ENCODE measurements at regions not wholly inside any gene's neighbourhood (a gene's known extent, or its start where the extent isn't known, plus 50 kb on each side); places are given as distances from the start of the nearest gene placed in this dataset.

GRCh38 chr4:180423712-180424057 lies 1819.5 kb upstream of the TENM3 start:
- H3K36me3 ChIP-seq: no peaks in the 10 kb centered on the region
- intact Hi-C loops (cut with DNase I): no loop called here
- WGBS: 87% methylated on average over 4 of the region's 4 CpGs
- H3K4me1 ChIP-seq: no peaks in the 10 kb centered on the region
- no peaks in the 10 kb centered on the region for H3K9me3 ChIP-seq
- no peak for DNase-seq (ENCODE audit: extremely low spot score)
- TF ChIP-seq POLR2A (IDR thresholded peaks at IDR 0.05; ENCODE audit: low read depth) (no peak), EP300 (IDR thresholded peaks at IDR 0.05) (no peak), CTCF (IDR thresholded peaks at IDR 0.05) (no peak), POLR2AphosphoS5 (IDR thresholded peaks at IDR 0.05) (no peak)
- H3K27ac ChIP-seq (replicated peaks in 1 of 4): no peak overlapping the region
- H3K4me3 ChIP-seq: no peak overlapping the region
- no peaks in the 10 kb centered on the region for H3K27me3 ChIP-seq

DNA sequence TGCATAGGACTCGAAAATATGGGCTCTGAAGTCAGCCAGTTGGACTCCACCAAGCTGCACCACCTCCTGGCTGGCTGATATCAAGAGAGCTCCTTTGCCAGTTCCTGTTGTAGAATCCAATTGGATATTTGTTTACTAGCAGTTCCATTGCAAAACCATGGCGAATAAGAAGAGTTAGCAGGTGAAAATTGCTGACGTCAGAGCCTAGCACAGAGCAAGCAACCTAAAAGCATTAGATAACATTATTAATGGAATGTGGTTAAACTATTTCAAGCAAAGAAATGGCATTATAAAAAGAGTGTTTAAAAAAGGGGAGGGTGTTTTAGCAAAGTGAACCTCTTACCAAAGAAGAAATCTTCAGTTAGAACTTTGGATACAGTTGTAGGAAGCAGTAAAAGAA lies 1816.3 kb upstream of the TENM3 start:
- no peaks in the 10 kb centered on the region for H3K9me3 ChIP-seq
- no peaks in the 10 kb centered on the region for H3K27me3 ChIP-seq
- no peaks in the 10 kb centered on the region for H3K4me1 ChIP-seq
- H3K4me3 ChIP-seq: no peak overlapping the region
- no peak for TF ChIP-seq POLR2A (IDR thresholded peaks at IDR 0.05; ENCODE audit: low read depth)
- TF ChIP-seq EP300 (IDR thresholded peaks at IDR 0.05): no peak
- no peak for TF ChIP-seq POLR2AphosphoS5 (IDR thresholded peaks at IDR 0.05)
- TF ChIP-seq CTCF (IDR thresholded peaks at IDR 0.05): no peak
- intact Hi-C loops (cut with DNase I): no loop called here
- no peak overlapping the region for H3K27ac ChIP-seq (replicated peaks in 1 of 4)
- no peaks in the 10 kb centered on the region for H3K36me3 ChIP-seq
- WGBS: 82% methylated on average over 3 of the region's 3 CpGs
- DNase-seq (ENCODE audit: extremely low spot score): no peak

- Histone ChIP-seq H3K9me3 (no peaks in the 10 kb centered on the region), H3K36me3 (no peaks in the 10 kb centered on the region), H3K27me3 (no peaks in the 10 kb centered on the region), H3K4me1 (no peaks in the 10 kb centered on the region), H3K27ac (replicated peaks in 1 of 4) (no peak overlapping the region), H3K4me3 (no peak overlapping the region)
- intact Hi-C loops (cut with DNase I): no loop called here
- 77% methylated on average over 7 of the region's 7 CpGs for WGBS
- no peak for TF ChIP-seq POLR2AphosphoS5 (IDR thresholded peaks at IDR 0.05)
- TF ChIP-seq CTCF (IDR thresholded peaks at IDR 0.05): no peak
- no peak for TF ChIP-seq EP300 (IDR thresholded peaks at IDR 0.05)
- TF ChIP-seq POLR2A (IDR thresholded peaks at IDR 0.05; ENCODE audit: low read depth): no peak
- no peak for DNase-seq (ENCODE audit: extremely low spot score)
Measured at GRCh38 chr4:180430283-180430682, 1812.9 kb upstream of the TENM3 start.

DNA sequence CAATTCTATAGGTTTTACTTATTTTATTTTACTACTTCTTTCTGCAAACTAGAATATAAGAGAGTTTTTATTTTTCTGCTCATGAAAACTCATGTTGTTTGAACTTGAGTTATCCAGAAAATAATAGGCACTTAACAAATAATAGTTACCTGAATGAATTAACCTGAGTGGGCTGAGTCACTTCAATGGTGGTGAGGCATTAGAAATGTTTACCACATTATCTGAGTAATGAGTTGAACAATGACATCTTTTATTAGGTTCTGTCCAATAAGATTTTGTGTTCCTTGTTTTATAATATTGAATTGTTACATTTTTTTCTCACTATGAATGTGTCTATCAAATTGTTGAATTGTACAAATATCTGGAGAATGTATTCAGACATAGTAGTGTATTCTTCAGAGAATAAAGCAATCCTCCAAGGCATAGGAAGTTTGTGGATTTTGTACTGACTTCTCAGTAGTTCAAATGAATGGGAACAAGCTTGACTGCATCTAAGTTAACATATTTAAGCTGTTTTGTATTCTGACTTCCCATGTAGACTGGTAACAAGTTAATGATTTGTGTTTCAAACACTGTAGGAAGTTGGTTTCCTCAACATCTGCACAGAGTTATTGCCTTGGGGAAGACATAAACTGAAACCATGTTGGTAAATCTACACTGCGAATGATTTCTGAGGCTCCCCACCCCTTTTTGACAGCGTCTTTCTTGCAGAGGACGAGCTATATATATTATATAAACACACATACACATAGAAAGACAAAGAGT lies 1808.9 kb upstream of the TENM3 start:
- Histone ChIP-seq H3K4me1 (no peaks in the 10 kb centered on the region), H3K4me3 (no peak overlapping the region), H3K36me3 (no peaks in the 10 kb centered on the region), H3K9me3 (no peaks in the 10 kb centered on the region), H3K27me3 (no peaks in the 10 kb centered on the region), H3K27ac (replicated peaks in 1 of 4) (no peak overlapping the region)
- TF ChIP-seq POLR2AphosphoS5 (IDR thresholded peaks at IDR 0.05): no peak
- no peak for TF ChIP-seq EP300 (IDR thresholded peaks at IDR 0.05)
- TF ChIP-seq CTCF (IDR thresholded peaks at IDR 0.05): no peak
- TF ChIP-seq POLR2A (IDR thresholded peaks at IDR 0.05; ENCODE audit: low read depth): no peak
- no peak for DNase-seq (ENCODE audit: extremely low spot score)
- WGBS: 32% methylated on average over 3 of the region's 3 CpGs
- intact Hi-C loops (cut with DNase I): no loop called here

DNA sequence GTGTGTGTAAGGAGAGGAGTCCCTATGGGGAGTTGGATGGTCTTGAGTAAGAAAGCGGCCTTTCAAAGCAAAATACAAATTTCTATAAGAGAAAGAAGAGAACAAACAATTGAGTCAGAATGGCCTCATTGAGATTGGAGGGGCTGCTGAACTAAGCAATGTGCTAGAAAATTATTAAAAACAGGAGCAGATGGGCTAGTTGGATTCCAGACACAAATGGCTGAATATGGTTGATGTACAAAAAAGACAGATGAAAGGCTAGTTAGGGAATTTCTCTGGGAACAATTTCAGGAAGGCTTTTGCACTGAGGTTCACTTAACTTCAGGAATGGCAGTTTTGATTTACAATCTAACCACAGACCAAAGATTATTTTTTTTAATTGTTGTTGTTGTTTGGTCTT lies 1806.8 kb upstream of the TENM3 start:
- intact Hi-C loops (cut with DNase I): no loop called here
- Histone ChIP-seq H3K9me3 (no peaks in the 10 kb centered on the region), H3K27ac (replicated peaks in 1 of 4) (no peak overlapping the region), H3K4me1 (no peaks in the 10 kb centered on the region), H3K4me3 (no peak overlapping the region), H3K36me3 (no peaks in the 10 kb centered on the region), H3K27me3 (no peaks in the 10 kb centered on the region)
- DNase-seq (ENCODE audit: extremely low spot score): no peak
- 83% methylated on average over 1 of the region's 1 CpG for WGBS
- no peak for TF ChIP-seq EP300 (IDR thresholded peaks at IDR 0.05)
- no peak for TF ChIP-seq POLR2AphosphoS5 (IDR thresholded peaks at IDR 0.05)
- TF ChIP-seq POLR2A (IDR thresholded peaks at IDR 0.05; ENCODE audit: low read depth): no peak
- TF ChIP-seq CTCF (IDR thresholded peaks at IDR 0.05): no peak

Measured in esophagus muscularis mucosa (tissue), 4 donors.